ENCODE measurements at regions not wholly inside any gene's neighbourhood (a gene's known extent, or its start where the extent isn't known, plus 50 kb on each side); places are given as distances from the start of the nearest gene placed in this dataset.
"Not testable (repeated sequence)": the region's sequence is repeated elsewhere in the genome, so short reads cannot be mapped to it uniquely, and the experiment has no call there.

- no peak for DNase-seq (ENCODE audit: extremely low read depth in 1 of 11, low read depth in 9 of 11, low spot score in 4 of 11)
Measured at GRCh38 chr2:234157817-234158588, 107.5 kb downstream of the SPP2 start.

- peak in 4 of 11 donors; percentile 59 to 70 (median 66) for DNase-seq (ENCODE audit: extremely low read depth in 1 of 11, low read depth in 9 of 11, low spot score in 4 of 11)
Measured at GRCh38 chr2:234156326-234156725, 105.8 kb downstream of the SPP2 start.

- DNase-seq (ENCODE audit: extremely low read depth in 1 of 11, low read depth in 9 of 11, low spot score in 4 of 11), result not testable (repeated sequence)
Measured at GRCh38 chr2:234152835-234153234, 102.3 kb downstream of the SPP2 start.

GRCh38 chr2:234147335-234147861, 96.9 kb downstream of the SPP2 start:
- peak in 3 of 11 donors; percentile 49 to 71 (median 58) for DNase-seq (ENCODE audit: extremely low read depth in 1 of 11, low read depth in 9 of 11, low spot score in 4 of 11)

GRCh38 chr2:234146087-234146826, 95.8 kb downstream of the SPP2 start:
- DNase-seq (ENCODE audit: extremely low read depth in 1 of 11, low read depth in 9 of 11, low spot score in 4 of 11), result no peak

GRCh38 chr2:234145511-234145910, 95.0 kb downstream of the SPP2 start:
- DNase-seq (ENCODE audit: extremely low read depth in 1 of 11, low read depth in 9 of 11, low spot score in 4 of 11), result no peak

- no peak for DNase-seq (ENCODE audit: extremely low read depth in 1 of 11, low read depth in 9 of 11, low spot score in 4 of 11)
Measured at GRCh38 chr2:234145057-234145456, 94.6 kb downstream of the SPP2 start.

- DNase-seq (ENCODE audit: extremely low read depth in 1 of 11, low read depth in 9 of 11, low spot score in 4 of 11), result no peak
Measured at GRCh38 chr2:234143896-234144295, 93.4 kb downstream of the SPP2 start.

- DNase-seq (ENCODE audit: extremely low read depth in 1 of 11, low read depth in 9 of 11, low spot score in 4 of 11), result no peak
Measured at GRCh38 chr2:234142530-234142929, 92.0 kb downstream of the SPP2 start.

- no peak for DNase-seq (ENCODE audit: extremely low read depth in 1 of 11, low read depth in 9 of 11, low spot score in 4 of 11)
Measured at GRCh38 chr2:234139755-234140154, 89.3 kb downstream of the SPP2 start.

GRCh38 chr2:234138836-234139235, 88.3 kb downstream of the SPP2 start:
- no peak for DNase-seq (ENCODE audit: extremely low read depth in 1 of 11, low read depth in 9 of 11, low spot score in 4 of 11)

GRCh38 chr2:234137400-234138014, 87.0 kb downstream of the SPP2 start:
- DNase-seq (ENCODE audit: extremely low read depth in 1 of 11, low read depth in 9 of 11, low spot score in 4 of 11), result no peak

- no peak for DNase-seq (ENCODE audit: extremely low read depth in 1 of 11, low read depth in 9 of 11, low spot score in 4 of 11)
Measured at GRCh38 chr2:234136461-234136860, 86.0 kb downstream of the SPP2 start.

- peak in 8 of 11 donors; percentile 62 to 82 (median 70) for DNase-seq (ENCODE audit: extremely low read depth in 1 of 11, low read depth in 9 of 11, low spot score in 4 of 11)
Measured at GRCh38 chr2:234135750-234136221, 85.3 kb downstream of the SPP2 start.

- no peak for DNase-seq (ENCODE audit: extremely low read depth in 1 of 11, low read depth in 9 of 11, low spot score in 4 of 11)
Measured at GRCh38 chr2:234134496-234134895, 84.0 kb downstream of the SPP2 start.

- no peak for DNase-seq (ENCODE audit: extremely low read depth in 1 of 11, low read depth in 9 of 11, low spot score in 4 of 11)
Measured at GRCh38 chr2:234133004-234133403, 82.5 kb downstream of the SPP2 start.

GRCh38 chr2:234130777-234131181, 80.3 kb downstream of the SPP2 start:
- DNase-seq (ENCODE audit: extremely low read depth in 1 of 11, low read depth in 9 of 11, low spot score in 4 of 11), result no peak

- DNase-seq (ENCODE audit: extremely low read depth in 1 of 11, low read depth in 9 of 11, low spot score in 4 of 11), result no peak
Measured at GRCh38 chr2:234128606-234129005, 78.1 kb downstream of the SPP2 start.
